ENCODE measurements at regions not wholly inside any gene's neighbourhood (a gene's known extent, or its start where the extent isn't known, plus 50 kb on each side); places are given as distances from the start of the nearest gene placed in this dataset.

GRCh38 chr2:182558564-182558963, 131.7 kb upstream of the PDE1A start:
- H3K27me3 Mint-ChIP-seq (ENCODE audit: insufficient read depth): peaks cover 2% of the 10 kb centered on the region
- no peak for DNase-seq (ENCODE audit: low spot score)
- no peak overlapping the region for H3K4me3 Mint-ChIP-seq
- intact Hi-C loops (cut with micrococcal nuclease): no loop called here
- H3K36me3 Mint-ChIP-seq (ENCODE audit: low read depth): no peaks in the 10 kb centered on the region
- no peak overlapping the region for H3K27ac Mint-ChIP-seq
- H3K9me3 Mint-ChIP-seq: no peaks in the 10 kb centered on the region
- H3K4me1 Mint-ChIP-seq (ENCODE audit: low read depth): no peaks in the 10 kb centered on the region

DNA sequence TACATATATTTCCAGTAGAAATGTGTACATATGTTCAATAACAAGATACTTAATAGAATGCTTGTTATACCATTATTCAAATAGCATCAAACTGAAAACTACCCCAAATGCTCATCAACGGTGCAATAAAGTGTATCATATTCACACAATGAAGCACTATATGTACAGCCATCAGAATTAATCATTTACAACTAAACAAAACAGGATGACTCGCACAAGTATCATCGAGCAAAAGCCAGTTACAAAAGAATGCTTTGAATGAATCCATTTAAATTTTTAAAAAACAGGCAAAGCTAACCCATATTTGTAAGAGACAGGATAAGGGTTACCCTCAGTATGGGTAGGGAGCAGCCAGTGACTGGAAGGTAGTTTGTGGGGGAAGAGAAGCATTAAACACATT, 132.8 kb upstream of the PDE1A start:
- Mint-ChIP-seq H3K9me3 (no peaks in the 10 kb centered on the region), H3K4me3 (no peak overlapping the region), H3K36me3 (ENCODE audit: low read depth) (no peaks in the 10 kb centered on the region), H3K27me3 (ENCODE audit: insufficient read depth) (peaks cover 2% of the 10 kb centered on the region), H3K27ac (no peak overlapping the region), H3K4me1 (ENCODE audit: low read depth) (no peaks in the 10 kb centered on the region)
- no peak for DNase-seq (ENCODE audit: low spot score)
- intact Hi-C loops (cut with micrococcal nuclease): no loop called here

DNA sequence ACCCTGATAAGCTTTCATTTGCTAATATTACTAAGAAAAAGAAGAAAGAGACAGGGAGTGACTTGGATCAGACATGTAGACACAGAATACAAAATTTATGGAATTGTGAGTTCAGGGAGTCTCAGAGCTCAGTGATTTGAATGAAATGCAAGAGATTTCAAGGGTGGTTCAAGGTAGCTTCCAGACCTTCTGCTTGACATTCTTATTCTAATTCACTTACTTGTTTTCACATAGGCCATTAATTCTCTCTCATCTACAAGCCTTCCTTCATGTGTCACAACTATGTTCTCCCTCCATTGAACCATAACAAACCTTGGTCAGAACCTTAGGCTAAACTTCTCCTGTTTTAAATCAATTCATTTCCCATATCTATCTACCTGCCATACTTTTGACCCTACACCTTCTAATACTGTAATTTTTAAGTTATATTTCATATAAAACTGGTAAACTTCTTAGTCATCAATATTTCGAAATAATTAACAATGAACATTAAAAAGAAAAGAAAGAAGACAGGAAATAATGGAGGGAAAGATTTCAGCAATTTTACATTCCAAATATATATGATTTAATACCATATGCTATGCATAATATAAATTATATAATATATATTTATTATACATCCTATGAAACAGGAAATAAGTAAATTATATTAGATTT, 139.2 kb upstream of the PDE1A start:
- intact Hi-C loops (cut with micrococcal nuclease): no loop called here
- Mint-ChIP-seq H3K9me3 (no peaks in the 10 kb centered on the region), H3K4me3 (no peak overlapping the region), H3K4me1 (ENCODE audit: low read depth) (no peaks in the 10 kb centered on the region), H3K27me3 (ENCODE audit: insufficient read depth) (no peaks in the 10 kb centered on the region), H3K27ac (no peak overlapping the region), H3K36me3 (ENCODE audit: low read depth) (no peaks in the 10 kb centered on the region)
- DNase-seq (ENCODE audit: low spot score): no peak

DNA sequence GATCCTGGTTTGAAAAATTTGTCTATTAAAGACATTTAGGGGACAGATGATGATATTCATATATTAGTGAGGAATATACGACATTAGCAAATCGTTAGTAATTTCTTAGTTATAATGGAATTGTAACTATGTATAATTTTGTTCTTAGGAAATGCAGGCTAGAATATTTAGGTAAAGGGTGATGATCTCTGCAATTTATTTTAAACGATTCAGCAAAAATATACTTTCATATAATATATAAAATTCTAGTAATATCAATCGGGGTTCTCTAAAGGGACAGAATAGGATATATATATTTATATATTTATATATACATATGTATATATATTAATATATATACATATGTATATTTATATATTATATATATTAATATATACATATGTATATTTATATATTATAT, 142.5 kb upstream of the DNAJC10 start:
- peaks cover 2% of the 10 kb centered on the region for H3K27me3 Mint-ChIP-seq (ENCODE audit: insufficient read depth)
- H3K9me3 Mint-ChIP-seq: no peaks in the 10 kb centered on the region
- DNase-seq (ENCODE audit: low spot score): no peak
- H3K4me3 Mint-ChIP-seq: no peak overlapping the region
- intact Hi-C loops (cut with micrococcal nuclease): no loop called here
- no peak overlapping the region for H3K27ac Mint-ChIP-seq
- H3K4me1 Mint-ChIP-seq (ENCODE audit: low read depth): no peaks in the 10 kb centered on the region
- H3K36me3 Mint-ChIP-seq (ENCODE audit: low read depth): no peaks in the 10 kb centered on the region

- Mint-ChIP-seq H3K9me3 (no peaks in the 10 kb centered on the region), H3K27me3 (ENCODE audit: insufficient read depth) (peaks cover 2% of the 10 kb centered on the region), H3K4me3 (no peak overlapping the region), H3K27ac (no peak overlapping the region), H3K4me1 (ENCODE audit: low read depth) (no peaks in the 10 kb centered on the region), H3K36me3 (ENCODE audit: low read depth) (no peaks in the 10 kb centered on the region)
- intact Hi-C loops (cut with micrococcal nuclease): no loop called here
- DNase-seq (ENCODE audit: low spot score): no peak
Measured at GRCh38 chr2:182577816-182578215, 138.2 kb upstream of the DNAJC10 start.

DNA sequence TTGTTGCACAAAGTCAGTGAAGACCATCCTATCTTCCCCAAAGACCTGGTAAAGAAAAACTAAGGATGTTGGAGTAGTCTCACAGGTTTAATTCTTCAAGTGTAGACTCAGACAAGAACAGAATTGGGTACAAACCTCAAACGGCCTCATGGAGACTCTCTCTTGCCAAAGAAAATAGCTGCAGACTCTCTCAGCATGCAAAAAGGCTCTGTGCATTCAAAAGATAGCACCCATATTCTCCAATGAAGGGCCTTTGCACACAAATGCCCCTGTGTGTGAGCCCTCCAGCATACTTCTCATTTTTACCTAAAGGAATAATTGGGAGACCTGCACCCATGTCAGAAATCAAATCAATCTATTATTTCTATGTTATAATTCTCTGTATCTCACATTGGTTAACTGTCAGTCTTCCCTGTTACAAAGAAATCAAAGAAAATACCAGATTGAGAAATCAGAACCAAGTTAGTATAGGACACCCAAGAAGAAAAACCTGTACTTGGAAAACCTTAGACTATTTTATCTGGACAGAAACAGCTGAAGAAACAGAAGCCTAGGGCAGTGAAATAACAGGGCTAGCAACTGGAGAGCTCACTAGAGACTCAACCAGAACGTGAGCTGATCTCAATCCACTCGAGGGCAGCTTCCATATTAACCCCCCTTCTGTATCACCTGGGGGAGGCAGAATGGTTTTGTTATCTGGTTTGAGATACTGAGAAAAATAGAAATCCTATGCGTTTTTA, 134.7 kb upstream of the DNAJC10 start:
- Mint-ChIP-seq H3K36me3 (ENCODE audit: low read depth) (no peaks in the 10 kb centered on the region), H3K4me3 (no peak overlapping the region), H3K4me1 (ENCODE audit: low read depth) (no peaks in the 10 kb centered on the region), H3K27ac (no peak overlapping the region), H3K27me3 (ENCODE audit: insufficient read depth) (peaks cover 2% of the 10 kb centered on the region), H3K9me3 (no peaks in the 10 kb centered on the region)
- no peak for DNase-seq (ENCODE audit: low spot score)
- intact Hi-C loops (cut with micrococcal nuclease): no loop called here

DNA sequence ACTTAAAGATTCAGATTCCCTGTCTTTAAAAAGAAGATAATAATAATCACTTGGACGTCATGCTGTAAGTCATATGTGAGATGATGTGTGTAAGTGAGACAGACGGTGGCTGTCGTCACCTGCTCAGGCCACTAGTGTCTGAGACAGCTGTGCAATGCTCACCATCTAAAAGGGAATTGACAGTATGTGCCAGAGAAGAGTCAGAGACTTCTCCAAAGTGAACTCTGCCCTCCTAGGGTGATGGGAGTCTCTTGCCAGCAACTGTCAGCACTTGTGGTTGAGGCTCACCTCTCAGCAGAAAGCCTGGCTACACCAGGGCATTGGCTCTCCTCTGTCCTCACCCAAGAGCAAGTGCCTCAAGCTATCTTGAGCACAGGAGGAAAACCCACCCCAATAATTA, 131.6 kb upstream of the DNAJC10 start:
- Mint-ChIP-seq H3K27me3 (ENCODE audit: insufficient read depth) (no peaks in the 10 kb centered on the region), H3K9me3 (no peaks in the 10 kb centered on the region), H3K36me3 (ENCODE audit: low read depth) (no peaks in the 10 kb centered on the region), H3K4me1 (ENCODE audit: low read depth) (no peaks in the 10 kb centered on the region), H3K27ac (no peak overlapping the region), H3K4me3 (no peak overlapping the region)
- DNase-seq (ENCODE audit: low spot score): no peak
- intact Hi-C loops (cut with micrococcal nuclease): no loop called here

DNA sequence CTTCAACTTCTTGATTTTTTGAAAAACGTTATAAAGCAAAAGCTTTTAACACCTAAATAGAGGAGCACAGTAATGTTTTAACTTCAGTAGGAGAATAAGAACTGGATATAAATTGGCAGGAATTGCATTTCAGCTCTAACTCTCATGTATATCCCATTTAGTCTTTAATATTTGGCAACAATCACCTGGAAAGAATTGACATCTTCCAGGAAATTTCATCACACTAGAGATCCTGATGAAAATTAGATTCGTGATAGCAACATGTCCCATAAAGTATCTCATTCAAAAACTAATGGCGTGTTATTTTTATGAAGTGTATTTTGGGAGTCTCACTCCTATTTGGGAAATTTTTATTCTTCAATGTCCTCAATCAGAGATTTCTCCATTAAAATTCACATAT, 131.1 kb upstream of the DNAJC10 start:
- intact Hi-C loops (cut with micrococcal nuclease): no loop called here
- no peak for DNase-seq (ENCODE audit: low spot score)
- Mint-ChIP-seq H3K36me3 (ENCODE audit: low read depth) (no peaks in the 10 kb centered on the region), H3K27ac (no peak overlapping the region), H3K4me3 (no peak overlapping the region), H3K9me3 (no peaks in the 10 kb centered on the region), H3K4me1 (ENCODE audit: low read depth) (no peaks in the 10 kb centered on the region), H3K27me3 (ENCODE audit: insufficient read depth) (no peaks in the 10 kb centered on the region)

- intact Hi-C loops (cut with micrococcal nuclease): no loop called here
- Mint-ChIP-seq H3K4me3 (no peak overlapping the region), H3K4me1 (ENCODE audit: low read depth) (no peaks in the 10 kb centered on the region), H3K27me3 (ENCODE audit: insufficient read depth) (no peaks in the 10 kb centered on the region), H3K27ac (no peak overlapping the region), H3K36me3 (ENCODE audit: low read depth) (no peaks in the 10 kb centered on the region), H3K9me3 (no peaks in the 10 kb centered on the region)
- no peak for DNase-seq (ENCODE audit: low spot score)
Measured at GRCh38 chr2:182585430-182585829, 130.6 kb upstream of the DNAJC10 start.

- H3K4me3 Mint-ChIP-seq: no peak overlapping the region
- H3K27me3 Mint-ChIP-seq (ENCODE audit: insufficient read depth): no peaks in the 10 kb centered on the region
- H3K27ac Mint-ChIP-seq: no peak overlapping the region
- no peak for DNase-seq (ENCODE audit: low spot score)
- intact Hi-C loops (cut with micrococcal nuclease): no loop called here
- no peaks in the 10 kb centered on the region for H3K36me3 Mint-ChIP-seq (ENCODE audit: low read depth)
- H3K9me3 Mint-ChIP-seq: no peaks in the 10 kb centered on the region
- H3K4me1 Mint-ChIP-seq (ENCODE audit: low read depth): no peaks in the 10 kb centered on the region
Measured at GRCh38 chr2:182586426-182586825, 129.6 kb upstream of the DNAJC10 start.

DNA sequence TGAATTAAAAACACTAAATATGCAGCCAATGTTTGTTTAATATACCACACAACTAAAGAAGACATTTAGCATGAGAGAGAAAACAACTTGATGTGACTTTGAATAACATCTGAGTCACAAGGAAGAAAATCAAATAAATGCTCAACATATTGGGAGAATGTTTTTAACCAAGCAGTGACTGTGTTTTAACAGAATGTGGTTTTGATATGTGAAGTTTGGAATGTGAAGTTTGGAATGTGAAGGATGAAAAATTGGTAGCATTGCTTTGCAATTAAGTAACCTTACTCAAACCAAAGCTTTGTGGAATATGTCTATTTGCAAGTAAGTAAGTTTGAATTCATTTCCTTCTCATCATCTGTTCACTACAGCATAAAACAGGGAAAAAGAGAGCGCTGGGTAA, 128.2 kb upstream of the DNAJC10 start:
- Mint-ChIP-seq H3K4me1 (ENCODE audit: low read depth) (no peaks in the 10 kb centered on the region), H3K9me3 (no peaks in the 10 kb centered on the region), H3K27ac (no peak overlapping the region), H3K27me3 (ENCODE audit: insufficient read depth) (no peaks in the 10 kb centered on the region), H3K36me3 (ENCODE audit: low read depth) (no peaks in the 10 kb centered on the region), H3K4me3 (no peak overlapping the region)
- no peak for DNase-seq (ENCODE audit: low spot score)
- intact Hi-C loops (cut with micrococcal nuclease): no loop called here

GRCh38 chr2:182589121-182589520, 126.9 kb upstream of the DNAJC10 start:
- no peak overlapping the region for H3K4me3 Mint-ChIP-seq
- no peaks in the 10 kb centered on the region for H3K9me3 Mint-ChIP-seq
- intact Hi-C loops (cut with micrococcal nuclease): no loop called here
- no peak overlapping the region for H3K27ac Mint-ChIP-seq
- H3K27me3 Mint-ChIP-seq (ENCODE audit: insufficient read depth): no peaks in the 10 kb centered on the region
- no peaks in the 10 kb centered on the region for H3K4me1 Mint-ChIP-seq (ENCODE audit: low read depth)
- H3K36me3 Mint-ChIP-seq (ENCODE audit: low read depth): no peaks in the 10 kb centered on the region
- DNase-seq (ENCODE audit: low spot score): no peak

- intact Hi-C loops (cut with micrococcal nuclease): no loop called here
- Mint-ChIP-seq H3K36me3 (ENCODE audit: low read depth) (no peaks in the 10 kb centered on the region), H3K4me3 (no peak overlapping the region), H3K27me3 (ENCODE audit: insufficient read depth) (peaks cover 2% of the 10 kb centered on the region), H3K4me1 (ENCODE audit: low read depth) (no peaks in the 10 kb centered on the region), H3K27ac (no peak overlapping the region), H3K9me3 (no peaks in the 10 kb centered on the region)
- no peak for DNase-seq (ENCODE audit: low spot score)
Measured at GRCh38 chr2:182591774-182592173, 124.3 kb upstream of the DNAJC10 start.
